Heart left ventricle (tissue), 13 donors: ENCODE measurements at regions not wholly inside any gene's neighbourhood (a gene's known extent, or its start where the extent isn't known, plus 50 kb on each side); places are given as distances from the start of the nearest gene placed in this dataset.

Experiments used
- CTCF ChIP-seq, 12 donors: fragments of 200-600 bp; sonication (generic) in 4 of 12; IDR thresholded peaks; one replicate each; pipeline versions ENCODE4 v1.5.0 to v1.8.0; 2018 to 2022; ENCODE audit warnings: antibody characterized with exemption in 12 of 12, mild to moderate bottlenecking in 5 of 12
- POLR2A ChIP-seq, 2 donors: fragments of 450-650 bp; IDR thresholded peaks; one replicate each; pipeline ENCODE4 v1.6.1; 2017; ENCODE audit warnings: antibody characterized with exemption in 2 of 2, mild to moderate bottlenecking in 2 of 2, moderate library complexity in 2 of 2
- donor health status: ischemic (EF 13 %, LVEDD 7.1; RV severe dilation, severe dysfunction).
- donor health status: DM: no; HTN: yes; CAD: no.
- donor health status: DM: no; HTN: no; CAD: no.
- donor health status: ischemic (EF 25% LVEDD 6.9; RV normal size, moderate dysfunction).
- donor health status: ischemic (EF 25% LVEDD 5.7; RV mildly dilated, moderate dysfunction).
- donor health status: ischemic (EF 35%, LVEDD 5.7; RV mildly dilated, moderate dysfunction).
- donor health status: nonischemic (EF 11% LVEDD 7.7; RV severe dilation, severe dysfunction).
- donor health status: DM: yes; HTN: yes; CAD: no.
- donor health status: PGD.
- donor health status: ischemic (EF 29% LVEDD 5.4; RV normal size, mild dysfunction).
- donor health status: nonischemic (EF 23%, LVEDD 6.1; RV moderate dilation, normal function).

- TF ChIP-seq POLR2A (IDR thresholded peaks at IDR 0.05): no peak
- TF ChIP-seq CTCF (IDR thresholded peaks at IDR 0.05): no peak
Observed at GRCh38 chr5:2112173-2113025, 229.7 kb upstream of the IRX4 start.
